Uterus (tissue), 3 donors: ENCODE measurements at regions not wholly inside any gene's neighbourhood (a gene's known extent, or its start where the extent isn't known, plus 50 kb on each side); places are given as distances from the start of the nearest gene placed in this dataset.

ENCODE experiments used
- DNase-seq, 2 donors: peaks; one replicate each; pipeline ENCODE4 v3.0.0-alpha.2; 2019 to 2020
- H3K27ac ChIP-seq, 2 donors: fragments of 200-600 bp; sonication (generic); 1 replicate in 1 of 2; 2 replicates in 1 of 2; pipeline ENCODE4 v1.5.1; 2016 to 2018
- H3K27me3 ChIP-seq, 2 donors: fragments of 200-600 bp; sonication (generic); one replicate each; pipeline ENCODE4 v1.5.1; 2018 to 2019; ENCODE audit warnings: control low read depth in 1 of 2
- H3K36me3 ChIP-seq, 2 donors: fragments of 200-600 bp; sonication (generic); one replicate each; pipeline ENCODE4 v1.5.1; 2019; ENCODE audit warnings: control low read depth in 1 of 2
- H3K4me1 ChIP-seq, 2 donors: fragments of 200-600 bp; sonication (generic); one replicate each; pipeline ENCODE4 v1.5.1; 2018 to 2019; ENCODE audit warnings: control low read depth in 1 of 2
- H3K4me3 ChIP-seq, 2 donors: fragments of 200-600 bp; sonication (generic); 1 replicate in 1 of 2; 2 replicates in 1 of 2; pipeline ENCODE4 v1.5.1; 2018 to 2019; ENCODE audit warnings: mild to moderate bottlenecking in 1 of 2
- H3K9me3 ChIP-seq, 2 donors: fragments of 200-600 bp; sonication (generic); one replicate each; pipeline ENCODE4 v1.5.1; 2019; ENCODE audit warnings: control low read depth in 1 of 2
- CTCF ChIP-seq, 4 experiments: fragments of 200-600 bp in 2 of 4; fragments of 450-650 bp in 2 of 4; sonication (generic) in 2 of 4; IDR thresholded peaks; one replicate each; pipeline ENCODE4 v1.5.1; 2016 to 2019; ENCODE audit warnings: antibody characterized with exemption in 4 of 4, mild to moderate bottlenecking in 2 of 4, moderate library complexity in 1 of 4
- POLR2A ChIP-seq, 2 donors: fragments of 450-650 bp; IDR thresholded peaks; one replicate each; pipeline ENCODE4 v1.6.1; 2016; ENCODE audit warnings: antibody characterized with exemption in 2 of 2, mild to moderate bottlenecking in 1 of 2, moderate library complexity in 1 of 2
- intact Hi-C: fragments of 100-400 bp; cut with DNase I; formaldehyde crosslinking; loops from one replicate; pipeline ENCODE4 v1.15.1; 2023; ENCODE audit warnings: low total_unique reads
- donor health status: DM: yes; HTN: yes; CAD: no.

- DNase-seq = no peak
- intact Hi-C loops = no loop called here
- H3K36me3 ChIP-seq = no peaks in the 10 kb centered on the region
- no peak overlapping the region for H3K27ac ChIP-seq
- no peaks in the 10 kb centered on the region for H3K4me1 ChIP-seq
- H3K4me3 ChIP-seq = no peak overlapping the region
- no peaks in the 10 kb centered on the region for H3K9me3 ChIP-seq
- no peaks in the 10 kb centered on the region for H3K27me3 ChIP-seq
- TF ChIP-seq CTCF (IDR thresholded peaks at IDR 0.05) = no peak
- no peak for TF ChIP-seq POLR2A (IDR thresholded peaks at IDR 0.05)
Measured at GRCh38 chr7:106518967-106519366, 142.0 kb downstream of the CCDC71L start.

GRCh38 chr7:106518239-106518638 is 142.7 kb downstream of the CCDC71L start:
- TF ChIP-seq CTCF (IDR thresholded peaks at IDR 0.05) (no peak), POLR2A (IDR thresholded peaks at IDR 0.05) (no peak)
- H3K36me3 ChIP-seq = no peaks in the 10 kb centered on the region
- no peaks in the 10 kb centered on the region for H3K9me3 ChIP-seq
- H3K27me3 ChIP-seq = no peaks in the 10 kb centered on the region
- intact Hi-C loops = no loop called here
- H3K27ac ChIP-seq = no peak overlapping the region
- no peak overlapping the region for H3K4me3 ChIP-seq
- no peak for DNase-seq
- no peaks in the 10 kb centered on the region for H3K4me1 ChIP-seq

GRCh38 chr7:106517508-106517907 is 143.4 kb downstream of the CCDC71L start:
- intact Hi-C loops = no loop called here
- Histone ChIP-seq H3K36me3 (no peaks in the 10 kb centered on the region), H3K27ac (no peak overlapping the region), H3K4me3 (no peak overlapping the region), H3K9me3 (no peaks in the 10 kb centered on the region), H3K4me1 (no peaks in the 10 kb centered on the region), H3K27me3 (no peaks in the 10 kb centered on the region)
- DNase-seq = no peak
- TF ChIP-seq CTCF (IDR thresholded peaks at IDR 0.05) (no peak), POLR2A (IDR thresholded peaks at IDR 0.05) (no peak)

GRCh38 chr7:106515321-106515720 is 145.6 kb downstream of the CCDC71L start:
- no peaks in the 10 kb centered on the region for H3K4me1 ChIP-seq
- H3K27me3 ChIP-seq = no peaks in the 10 kb centered on the region
- no peak overlapping the region for H3K4me3 ChIP-seq
- H3K9me3 ChIP-seq = no peaks in the 10 kb centered on the region
- no peak for DNase-seq
- H3K36me3 ChIP-seq = no peaks in the 10 kb centered on the region
- intact Hi-C loops = no loop called here
- no peak for TF ChIP-seq CTCF (IDR thresholded peaks at IDR 0.05)
- TF ChIP-seq POLR2A (IDR thresholded peaks at IDR 0.05) = no peak
- no peak overlapping the region for H3K27ac ChIP-seq

GRCh38 chr7:106514881-106515280 is 146.1 kb downstream of the CCDC71L start:
- no peak overlapping the region for H3K27ac ChIP-seq
- peak in 1 of 2 donors; percentile 24 for DNase-seq
- H3K4me1 ChIP-seq = no peaks in the 10 kb centered on the region
- no peak for TF ChIP-seq POLR2A (IDR thresholded peaks at IDR 0.05)
- TF ChIP-seq CTCF (IDR thresholded peaks at IDR 0.05) = no peak
- H3K36me3 ChIP-seq = no peaks in the 10 kb centered on the region
- H3K27me3 ChIP-seq = no peaks in the 10 kb centered on the region
- H3K4me3 ChIP-seq = no peak overlapping the region
- H3K9me3 ChIP-seq = no peaks in the 10 kb centered on the region
- intact Hi-C loops = no loop called here
